Stomach (tissue), 8 donors: ENCODE measurements at regions not wholly inside any gene's neighbourhood (a gene's known extent, or its start where the extent isn't known, plus 50 kb on each side); places are given as distances from the start of the nearest gene placed in this dataset.
"Not testable (repeated sequence)": the region's sequence is repeated elsewhere in the genome, so short reads cannot be mapped to it uniquely, and the experiment has no call there.

Experiments
- DNase-seq, 2 donors: peaks; one replicate each; pipeline versions ENCODE4 v3.0.0 to v3.0.0-alpha.2; 2013 to 2019
- H3K27ac ChIP-seq, 5 donors: fragments of 200-600 bp in 4 of 5; sonication (generic) in 4 of 5; one replicate each; pipeline ENCODE4 v1.5.1; 2013 to 2019; ENCODE audit warnings: mild to moderate bottlenecking in 1 of 5, moderate library complexity in 1 of 5
- H3K27me3 ChIP-seq, 3 donors: fragments of 200-600 bp; sonication (generic); one replicate each; pipeline ENCODE4 v1.5.1; 2017 to 2019; ENCODE audit warnings: mixed run types in 1 of 3
- H3K36me3 ChIP-seq, 4 donors: fragments of 200-600 bp; sonication (generic); 1 replicate in 3 of 4; 2 replicates in 1 of 4; pipeline ENCODE4 v1.5.1; 2016 to 2019
- H3K4me1 ChIP-seq, 4 donors: fragments of 200-600 bp; sonication (generic); one replicate each; pipeline ENCODE4 v1.5.1; 2016 to 2019
- H3K4me3 ChIP-seq, 4 donors: fragments of 200-600 bp; sonication (generic) in 3 of 4; one replicate each; pipeline ENCODE4 v1.5.1; 2016 to 2019; ENCODE audit warnings: mild to moderate bottlenecking in 1 of 4
- H3K9me3 ChIP-seq, 4 donors: fragments of 200-600 bp; sonication (generic); one replicate each; pipeline ENCODE4 v1.5.1; 2016 to 2019
- EP300 ChIP-seq: sonication (generic); formaldehyde crosslinking; IDR thresholded peaks from one replicate; pipeline ENCODE4 v1.6.1; 2017; ENCODE audit warnings: antibody characterized with exemption
- POLR2A ChIP-seq, 4 donors: fragments of 450-650 bp; IDR thresholded peaks; one replicate each; pipeline ENCODE4 v1.6.1; 2016; ENCODE audit warnings: antibody characterized with exemption in 4 of 4, control low read depth in 2 of 4, mild to moderate bottlenecking in 1 of 4, moderate library complexity in 1 of 4
- POLR2AphosphoS5 ChIP-seq, 3 donors: sonication (generic); formaldehyde crosslinking; IDR thresholded peaks; one replicate each; pipeline ENCODE4 v1.6.1; 2016; ENCODE audit warnings: antibody characterized with exemption in 3 of 3
- WGBS, 5 donors: extraction: QIAGEN DNeasy Blood & Tissue Kit in 3 of 5; methylation state at CpG; one replicate each; pipeline versions ENCODE4 v1.1.5 to v1.1.7; 2013 to 2018; 5-methylcytosine and 5-hydroxymethylcytosine counted together
- intact Hi-C: fragments of 100-400 bp; cut with DNase I; formaldehyde crosslinking; loops from one replicate; pipeline ENCODE4 v1.15.1; 2023; ENCODE audit warnings: low total_unique reads
- TF ChIP-seq, protein P1 (sequence below), 7 experiments: fragments of 450-650 bp in 4 of 7; fragments of 200-600 bp in 3 of 7; sonication (generic) in 3 of 7; IDR thresholded peaks; one replicate each; pipeline ENCODE4 v1.5.1; 2016 to 2019; ENCODE audit warnings: antibody characterized with exemption in 7 of 7, control low read depth in 2 of 7, mild to moderate bottlenecking in 1 of 7
- donor health status: healthy with polysubstance abuse.
- donor health status: Bipolar disorder and iron deficiency.
- donor health status: healthy.

DNA sequence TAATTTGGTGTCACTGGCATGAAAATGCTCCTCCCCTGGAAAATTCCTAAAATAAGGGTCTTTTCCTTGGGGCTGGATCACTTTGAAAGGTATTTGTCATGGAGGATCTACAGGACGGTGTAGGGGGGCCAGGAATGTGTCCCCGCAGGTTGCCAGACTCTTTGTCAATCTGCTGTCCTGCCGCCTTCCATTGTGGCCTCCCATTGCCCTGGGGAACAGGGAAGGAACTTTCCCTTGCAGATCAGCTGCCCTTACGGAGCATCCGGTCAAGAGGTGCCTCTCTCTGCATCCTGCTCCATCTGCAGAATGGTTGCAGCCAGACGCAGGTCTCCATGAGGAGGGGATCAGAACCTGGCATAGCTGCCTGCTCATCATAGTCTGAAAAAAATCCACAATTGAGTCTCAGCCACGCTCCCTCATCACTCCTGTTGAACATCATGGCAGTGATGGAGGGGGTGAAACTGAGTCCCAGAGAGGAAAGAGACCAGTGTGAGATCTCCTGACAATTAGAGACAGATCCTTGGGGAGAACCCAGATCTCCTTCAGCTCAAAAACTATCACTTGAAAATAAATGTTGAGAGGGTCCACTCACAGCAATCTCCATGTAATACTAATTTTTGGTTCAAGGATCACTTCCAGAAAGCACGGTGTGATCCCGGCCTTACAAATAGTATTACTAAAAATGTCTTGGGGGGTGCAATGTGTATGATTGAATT is 244.8 kb downstream of the MYCN start:
- no peak overlapping the region for H3K27ac ChIP-seq
- no peak for TF ChIP-seq EP300
- TF ChIP-seq, protein P1, sequence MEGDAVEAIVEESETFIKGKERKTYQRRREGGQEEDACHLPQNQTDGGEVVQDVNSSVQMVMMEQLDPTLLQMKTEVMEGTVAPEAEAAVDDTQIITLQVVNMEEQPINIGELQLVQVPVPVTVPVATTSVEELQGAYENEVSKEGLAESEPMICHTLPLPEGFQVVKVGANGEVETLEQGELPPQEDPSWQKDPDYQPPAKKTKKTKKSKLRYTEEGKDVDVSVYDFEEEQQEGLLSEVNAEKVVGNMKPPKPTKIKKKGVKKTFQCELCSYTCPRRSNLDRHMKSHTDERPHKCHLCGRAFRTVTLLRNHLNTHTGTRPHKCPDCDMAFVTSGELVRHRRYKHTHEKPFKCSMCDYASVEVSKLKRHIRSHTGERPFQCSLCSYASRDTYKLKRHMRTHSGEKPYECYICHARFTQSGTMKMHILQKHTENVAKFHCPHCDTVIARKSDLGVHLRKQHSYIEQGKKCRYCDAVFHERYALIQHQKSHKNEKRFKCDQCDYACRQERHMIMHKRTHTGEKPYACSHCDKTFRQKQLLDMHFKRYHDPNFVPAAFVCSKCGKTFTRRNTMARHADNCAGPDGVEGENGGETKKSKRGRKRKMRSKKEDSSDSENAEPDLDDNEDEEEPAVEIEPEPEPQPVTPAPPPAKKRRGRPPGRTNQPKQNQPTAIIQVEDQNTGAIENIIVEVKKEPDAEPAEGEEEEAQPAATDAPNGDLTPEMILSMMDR (IDR thresholded peaks at IDR 0.05) = no peak
- no peak for TF ChIP-seq POLR2A (IDR thresholded peaks at IDR 0.05)
- TF ChIP-seq POLR2AphosphoS5 (IDR thresholded peaks at IDR 0.05) = no peak
- 95 to 97% (median 96%) methylated on average over 9 of the region's 9 CpGs for whole genome bisulfite sequencing, 5 donors
- intact Hi-C loops = no loop called here
- DNase-seq = no peak
- peaks cover 8 to 19% (median 10%) of the 10 kb centered on the region in 4 donors for H3K4me1 ChIP-seq
- no peak overlapping the region for H3K4me3 ChIP-seq
- no peaks in the 10 kb centered on the region for H3K9me3 ChIP-seq
- H3K27me3 ChIP-seq = no peaks in the 10 kb centered on the region
- H3K36me3 ChIP-seq = no peaks in the 10 kb centered on the region

DNA sequence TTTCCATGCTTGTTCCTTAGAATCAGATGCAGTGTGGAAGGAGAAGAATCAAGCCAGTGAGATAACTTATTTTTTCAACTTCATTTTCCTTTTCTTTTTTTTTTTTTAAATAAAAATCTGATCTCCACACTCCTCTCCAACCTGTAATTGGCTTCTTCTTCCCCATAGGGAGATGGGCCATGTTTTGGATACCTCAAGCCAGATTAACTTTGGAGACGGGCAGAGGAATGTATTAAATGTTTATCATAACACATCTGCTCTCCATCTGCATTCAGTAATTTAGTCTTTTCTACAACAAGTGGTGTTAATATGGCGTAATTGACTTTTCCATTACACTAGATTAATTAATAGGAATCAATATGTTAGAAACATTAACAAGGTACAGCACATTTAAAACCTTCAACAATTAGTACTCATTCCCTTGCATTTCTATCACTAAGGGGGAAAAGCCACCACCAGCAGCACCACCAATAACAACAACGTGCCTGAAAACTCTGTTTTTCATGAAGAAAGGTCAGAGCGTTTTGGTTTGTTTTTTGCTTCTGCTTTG is 244.1 kb downstream of the MYCN start:
- WGBS, 5 donors = 44 to 88% (median 59%) methylated on average over 4 of the region's 4 CpGs
- H3K4me1 ChIP-seq = peaks cover 9 to 20% (median 15%) of the 10 kb centered on the region in 4 donors

DNA sequence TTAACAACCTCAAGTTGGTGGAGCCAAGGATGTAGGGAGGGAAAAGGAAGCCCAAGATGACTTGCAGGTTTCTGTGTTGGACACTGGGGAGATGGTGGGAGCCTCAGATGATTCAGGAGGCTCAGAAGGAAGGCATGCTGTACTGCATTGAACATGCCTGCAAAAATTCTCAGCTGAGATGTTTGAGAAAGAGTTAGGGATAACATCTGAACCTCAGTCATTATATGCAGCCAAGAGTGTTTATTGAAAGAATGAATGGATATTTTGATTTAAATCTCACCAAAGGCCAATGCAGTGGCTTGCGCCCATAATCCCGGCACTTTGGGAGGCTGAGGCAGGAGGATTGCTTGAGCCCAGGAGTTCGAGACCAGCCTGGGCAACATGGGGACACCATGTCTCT is 243.0 kb downstream of the MYCN start:
- Histone ChIP-seq H3K4me3 (no peak overlapping the region), H3K9me3 (no peaks in the 10 kb centered on the region), H3K36me3 (no peaks in the 10 kb centered on the region), H3K27me3 (no peaks in the 10 kb centered on the region), H3K27ac (no peak overlapping the region), H3K4me1 (peaks cover 9 to 20% (median 15%) of the 10 kb centered on the region in 4 donors)
- no peak for DNase-seq
- 87 to 97% (median 90%) methylated on average over 3 of the region's 3 CpGs for WGBS, 5 donors
- TF ChIP-seq POLR2AphosphoS5 (IDR thresholded peaks at IDR 0.05) (no peak), POLR2A (IDR thresholded peaks at IDR 0.05) (no peak), EP300 (no peak)
- TF ChIP-seq, protein P1 (IDR thresholded peaks at IDR 0.05) = no peak
- intact Hi-C loops = no loop called here

More for the DNA sequence above, 244.1 kb downstream of the MYCN start:
- Histone ChIP-seq H3K36me3 (no peaks in the 10 kb centered on the region), H3K27me3 (no peaks in the 10 kb centered on the region), H3K4me3 (no peak overlapping the region), H3K27ac (no peak overlapping the region), H3K9me3 (no peaks in the 10 kb centered on the region)
- intact Hi-C loops = no loop called here
- TF ChIP-seq POLR2AphosphoS5 (IDR thresholded peaks at IDR 0.05) (no peak), POLR2A (IDR thresholded peaks at IDR 0.05) (no peak), EP300 (no peak)
- TF ChIP-seq, protein P1 (IDR thresholded peaks at IDR 0.05) = no peak
- no peak for DNase-seq

DNA sequence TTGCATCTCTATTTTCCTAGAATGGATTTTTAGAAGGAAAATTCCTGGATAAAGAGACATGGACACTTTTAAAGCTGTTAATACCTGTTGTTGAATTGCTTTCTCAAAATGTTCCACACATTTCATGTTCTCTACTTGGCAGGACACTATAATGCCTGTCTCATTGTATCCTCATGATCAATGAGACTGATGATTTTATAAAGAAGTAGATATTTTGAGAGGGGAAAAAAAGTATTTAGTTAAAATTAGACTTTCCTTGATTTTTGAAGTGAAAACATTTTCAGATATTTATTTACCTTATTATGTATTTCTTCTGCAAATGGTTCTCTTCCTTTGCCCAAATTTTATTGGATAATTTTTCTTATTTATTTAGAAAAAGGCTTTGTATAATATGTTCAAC is 242.5 kb downstream of the MYCN start:
- DNase-seq = no peak
- Histone ChIP-seq H3K9me3 (no peaks in the 10 kb centered on the region), H3K4me3 (no peak overlapping the region), H3K4me1 (peaks cover 9 to 20% (median 14%) of the 10 kb centered on the region in 4 donors), H3K27ac (no peak overlapping the region), H3K36me3 (no peaks in the 10 kb centered on the region), H3K27me3 (no peaks in the 10 kb centered on the region)
- TF ChIP-seq POLR2AphosphoS5 (IDR thresholded peaks at IDR 0.05) (no peak), EP300 (no peak), POLR2A (IDR thresholded peaks at IDR 0.05) (no peak)
- TF ChIP-seq, protein P1 (IDR thresholded peaks at IDR 0.05) = no peak
- intact Hi-C loops = no loop called here

DNA sequence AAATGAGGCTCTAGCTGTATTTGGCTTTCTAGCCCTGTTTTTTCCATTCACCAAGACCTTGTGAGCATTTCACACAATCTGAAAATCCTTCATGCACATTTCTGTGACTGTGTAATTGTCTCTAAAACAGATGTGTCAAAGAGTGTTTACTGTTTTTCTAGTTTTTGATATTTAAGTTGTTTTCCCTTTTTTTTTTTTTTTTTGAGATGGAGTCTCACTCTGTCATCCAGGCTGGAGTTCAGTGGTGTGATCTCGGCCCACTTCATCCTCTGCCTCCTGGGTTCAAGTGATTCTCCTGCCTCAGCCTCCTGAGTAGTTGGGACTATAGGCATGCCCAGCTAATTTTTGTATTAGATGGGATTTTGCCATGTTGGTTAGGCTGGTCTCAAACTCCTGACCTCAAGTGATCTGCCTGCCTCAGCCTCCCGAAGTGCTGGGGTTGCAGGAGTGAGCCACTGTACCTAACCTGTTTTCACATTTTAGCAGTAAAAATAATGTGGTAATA is 242.0 kb downstream of the MYCN start:
- H3K27me3 ChIP-seq, H3K4me3 ChIP-seq, H3K27ac ChIP-seq, intact Hi-C loops, DNase-seq, H3K9me3 ChIP-seq, H3K36me3 ChIP-seq: not testable (repeated sequence)
- 88 to 97% (median 92%) methylated on average over 2 of the region's 2 CpGs for WGBS, 5 donors
- H3K4me1 ChIP-seq = peaks cover 9 to 20% (median 12%) of the 10 kb centered on the region in 4 donors
